PC-9 (cell line): ENCODE measurements at regions not wholly inside any gene's neighbourhood (a gene's known extent, or its start where the extent isn't known, plus 50 kb on each side); places are given as distances from the start of the nearest gene placed in this dataset.

Experiments used
- BruUV-seq: library from RNA; stranded (reverse); fragments of 400-500 nt; replicated peaks from 2 replicates; lab custom pipeline; 2021; lab: Mats Ljungman, UMichigan
- CTCF ChIA-PET: fragments of 300-600 bp; sonication (Branson Sonifier 250); formaldehyde crosslinking; loops from one replicate; lab custom pipeline; 2022; ENCODE audit warnings: antibody characterized with exemption; lab: Charles Lee
- POLR2A ChIA-PET: fragments of 300-600 bp; sonication (Branson Sonifier 250); formaldehyde crosslinking; loops from one replicate; lab custom pipeline; 2022; ENCODE audit warnings: antibody characterized with exemption; ENCODE audit not compliant: unreplicated experiment; lab: Charles Lee
- DNase-seq, 2 experiments: peaks; one replicate each; pipeline versions ENCODE4 v3.0.0 to v3.0.0-alpha.2; 2015 to 2022; ENCODE audit warnings: mixed read lengths in 1 of 2
- H2AFZ ChIP-seq: fragments of 200-600 bp; sonication (generic); 2 replicates; pipeline ENCODE4 v1.8.1; 2017; ENCODE audit warnings: antibody characterized with exemption
- H3F3A ChIP-seq: fragments of 200-600 bp; sonication (generic); 2 replicates; pipeline ENCODE4 v1.8.1; 2017; ENCODE audit warnings: antibody characterized with exemption, mild to moderate bottlenecking, low read depth; ENCODE audit not compliant: insufficient read depth
- H3K27ac ChIP-seq: fragments of 200-600 bp; sonication (generic); 2 replicates; pipeline ENCODE4 v1.6.1; 2016; ENCODE audit warnings: mixed run types
- H3K27me3 ChIP-seq: fragments of 200-600 bp; sonication (generic); 2 replicates; pipeline ENCODE4 v1.6.1; 2016; ENCODE audit warnings: low read depth, mixed run types; ENCODE audit not compliant: insufficient read depth
- H3K36me3 ChIP-seq: fragments of 200-600 bp; sonication (generic); 2 replicates; pipeline ENCODE4 v1.6.1; 2016; ENCODE audit warnings: low read depth, mixed run types
- H3K4me1 ChIP-seq: fragments of 200-600 bp; sonication (generic); replicated peaks from 2 replicates; pipeline ENCODE4 v1.6.1; 2016; ENCODE audit warnings: mixed run types; ENCODE audit not compliant: insufficient read depth
- H3K4me2 ChIP-seq: fragments of 200-600 bp; sonication (generic); 2 replicates; pipeline ENCODE4 v1.6.1; 2017; ENCODE audit warnings: mixed run types
- H3K4me3 ChIP-seq: fragments of 200-600 bp; sonication (generic); 2 replicates; pipeline ENCODE4 v1.6.1; 2016; ENCODE audit warnings: mixed run types
- H3K79me2 ChIP-seq: fragments of 200-600 bp; sonication (generic); 2 replicates; pipeline ENCODE4 v1.6.1; 2017; ENCODE audit warnings: low read depth, mixed run types
- H3K9me2 ChIP-seq: fragments of 200-600 bp; sonication (generic); 2 replicates; pipeline ENCODE4 v1.8.1; 2017; ENCODE audit warnings: mild to moderate bottlenecking; ENCODE audit not compliant: insufficient read depth
- H3K9me3 ChIP-seq: fragments of 200-600 bp; sonication (generic); 2 replicates; pipeline ENCODE4 v1.8.1; 2016; ENCODE audit warnings: low read depth; ENCODE audit not compliant: insufficient read depth
- H4K20me1 ChIP-seq: fragments of 200-600 bp; sonication (generic); 2 replicates; pipeline ENCODE4 v1.8.1; 2017; ENCODE audit not compliant: insufficient read depth
- EZH2 ChIP-seq: fragments of 200-600 bp; sonication (generic); IDR thresholded peaks from 2 replicates; pipeline ENCODE4 v1.8.0; 2017; ENCODE audit warnings: antibody characterized with exemption, low read depth
- intact Hi-C: fragments of 100-400 bp; cut with micrococcal nuclease; formaldehyde crosslinking; loops from one replicate; pipeline ENCODE4 v1.10.0; 2022; ENCODE audit not compliant: unreplicated experiment
- TF ChIP-seq, protein P1 (sequence below): fragments of 200-600 bp; sonication (generic); conservative IDR thresholded peaks from 2 replicates; pipeline ENCODE4 v1.6.1; 2017; ENCODE audit warnings: mixed run types, antibody characterized with exemption, mild to moderate bottlenecking, moderate library complexity

DNA sequence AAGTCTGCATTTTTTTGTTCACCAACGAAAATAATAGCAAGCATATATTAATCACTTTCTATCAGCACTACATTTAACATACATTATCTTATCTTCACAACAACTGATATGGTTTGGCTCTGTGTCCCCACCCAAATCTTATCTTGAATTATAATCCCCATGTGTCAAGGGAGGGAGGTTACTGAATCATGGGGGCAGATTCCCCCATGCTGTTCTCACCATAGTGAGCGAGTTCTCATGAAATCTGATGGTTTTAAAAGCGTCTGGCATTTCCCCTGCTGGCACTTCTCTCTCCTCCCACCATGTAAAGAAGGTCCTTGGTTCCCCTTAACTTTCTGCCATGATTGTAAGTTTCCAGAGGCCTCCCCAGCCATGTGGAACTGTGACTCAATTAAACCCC, 235.7 kb upstream of the RXFP2 start:
- H3K27ac ChIP-seq, result no peak overlapping the region
- no TSS peak for BruUV-seq
- no peaks in the 10 kb centered on the region for H3K4me1 ChIP-seq
- no peaks in the 10 kb centered on the region for H4K20me1 ChIP-seq
- TF ChIP-seq, protein P1, sequence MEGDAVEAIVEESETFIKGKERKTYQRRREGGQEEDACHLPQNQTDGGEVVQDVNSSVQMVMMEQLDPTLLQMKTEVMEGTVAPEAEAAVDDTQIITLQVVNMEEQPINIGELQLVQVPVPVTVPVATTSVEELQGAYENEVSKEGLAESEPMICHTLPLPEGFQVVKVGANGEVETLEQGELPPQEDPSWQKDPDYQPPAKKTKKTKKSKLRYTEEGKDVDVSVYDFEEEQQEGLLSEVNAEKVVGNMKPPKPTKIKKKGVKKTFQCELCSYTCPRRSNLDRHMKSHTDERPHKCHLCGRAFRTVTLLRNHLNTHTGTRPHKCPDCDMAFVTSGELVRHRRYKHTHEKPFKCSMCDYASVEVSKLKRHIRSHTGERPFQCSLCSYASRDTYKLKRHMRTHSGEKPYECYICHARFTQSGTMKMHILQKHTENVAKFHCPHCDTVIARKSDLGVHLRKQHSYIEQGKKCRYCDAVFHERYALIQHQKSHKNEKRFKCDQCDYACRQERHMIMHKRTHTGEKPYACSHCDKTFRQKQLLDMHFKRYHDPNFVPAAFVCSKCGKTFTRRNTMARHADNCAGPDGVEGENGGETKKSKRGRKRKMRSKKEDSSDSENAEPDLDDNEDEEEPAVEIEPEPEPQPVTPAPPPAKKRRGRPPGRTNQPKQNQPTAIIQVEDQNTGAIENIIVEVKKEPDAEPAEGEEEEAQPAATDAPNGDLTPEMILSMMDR, result no peak
- TF ChIP-seq EZH2, result no peak
- H3K27me3 ChIP-seq, result peaks cover 11% of the 10 kb centered on the region; the same call in 1 of the 2 replicates
- ChIA-PET CTCF (no interaction called here), POLR2A (no interaction called here)
- no peak overlapping the region for H2AFZ ChIP-seq
- H3F3A ChIP-seq, result no peaks in the 10 kb centered on the region
- no peaks in the 10 kb centered on the region for H3K79me2 ChIP-seq
- H3K36me3 ChIP-seq, result no peaks in the 10 kb centered on the region
- no peaks in the 10 kb centered on the region; the same call in 1 of the 2 replicates for H3K9me2 ChIP-seq
- no peak overlapping the region for H3K4me2 ChIP-seq
- H3K4me3 ChIP-seq, result no peak overlapping the region
- DNase-seq, result no peak
- peaks cover 6% of the 10 kb centered on the region; the same call in 1 of the 2 replicates for H3K9me3 ChIP-seq
- intact Hi-C loops, result no loop called here

DNA sequence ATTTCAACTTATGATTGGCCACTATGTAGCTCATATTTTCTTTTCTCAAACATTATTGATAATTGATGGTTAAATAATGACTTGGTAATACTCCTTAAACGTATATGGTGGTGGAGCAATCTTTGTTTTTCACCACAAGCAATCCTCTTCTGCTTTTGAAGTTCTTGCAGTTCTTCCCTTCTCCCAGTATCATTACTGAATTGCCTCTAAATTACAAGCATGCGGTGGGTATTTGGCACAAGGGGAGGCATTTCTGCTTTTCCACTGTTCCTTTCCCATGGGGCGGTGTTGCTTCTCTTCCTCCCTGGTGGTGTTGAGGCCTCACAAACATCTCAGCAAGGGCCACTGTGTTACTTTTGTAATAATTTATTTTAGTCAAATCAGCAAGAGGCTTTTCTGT, 234.4 kb upstream of the RXFP2 start:
- H3K4me2 ChIP-seq, result no peak overlapping the region
- DNase-seq, result no peak
- H3F3A ChIP-seq, result no peaks in the 10 kb centered on the region
- peaks cover 15% of the 10 kb centered on the region; the same call in 1 of the 2 replicates for H3K27me3 ChIP-seq
- H3K9me3 ChIP-seq, result no peaks in the 10 kb centered on the region
- H2AFZ ChIP-seq, result no peak overlapping the region
- POLR2A ChIA-PET, result no interaction called here
- no peaks in the 10 kb centered on the region for H3K79me2 ChIP-seq
- TF ChIP-seq, protein P1, result no peak
- TF ChIP-seq EZH2, result no peak
- no peak overlapping the region for H3K27ac ChIP-seq
- H3K4me1 ChIP-seq, result no peaks in the 10 kb centered on the region
- no peak overlapping the region for H3K4me3 ChIP-seq
- intact Hi-C loops, result no loop called here
- no TSS peak for BruUV-seq
- CTCF ChIA-PET, result no interaction called here
- no peaks in the 10 kb centered on the region; the same call in 1 of the 2 replicates for H3K9me2 ChIP-seq
- no peaks in the 10 kb centered on the region for H3K36me3 ChIP-seq
- no peaks in the 10 kb centered on the region for H4K20me1 ChIP-seq

DNA sequence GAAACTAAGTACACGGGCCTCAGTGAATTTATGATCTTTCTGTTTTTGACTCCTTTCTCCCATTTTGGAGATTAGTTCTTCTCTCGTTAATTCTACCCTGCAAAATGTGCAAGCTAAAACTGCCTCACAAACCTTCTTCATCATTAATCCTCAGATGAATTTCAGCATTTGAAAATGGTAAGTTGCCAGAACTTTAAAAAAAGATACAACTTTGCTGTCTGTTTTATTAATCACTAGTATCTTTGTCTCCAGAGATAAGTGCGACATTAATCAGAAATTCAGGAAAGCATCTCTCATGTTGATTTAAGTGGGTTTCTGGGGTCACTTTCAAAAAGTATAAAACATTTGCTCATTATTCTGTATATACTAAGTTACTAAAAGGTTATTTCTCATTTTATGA, 227.0 kb upstream of the RXFP2 start:
- DNase-seq, result no peak
- Histone ChIP-seq H3K4me1 (no peaks in the 10 kb centered on the region), H3K9me3 (no peaks in the 10 kb centered on the region), H3K79me2 (no peaks in the 10 kb centered on the region), H3K36me3 (no peaks in the 10 kb centered on the region), H3F3A (no peaks in the 10 kb centered on the region), H4K20me1 (no peaks in the 10 kb centered on the region), H3K27ac (no peak overlapping the region), H3K9me2 (no peaks in the 10 kb centered on the region), H3K4me3 (no peak overlapping the region), H3K4me2 (no peak overlapping the region), H3K27me3 (peaks cover 38% of the 10 kb centered on the region; the same call in 1 of the 2 replicates), H2AFZ (no peak overlapping the region)
- ChIA-PET CTCF (no interaction called here), POLR2A (no interaction called here)
- TF ChIP-seq, protein P1, result no peak
- TF ChIP-seq EZH2, result no peak
- intact Hi-C loops, result no loop called here
- BruUV-seq, result no TSS peak
